Sigmoid colon (tissue), 4 donors: ENCODE measurements at regions not wholly inside any gene's neighbourhood (a gene's known extent, or its start where the extent isn't known, plus 50 kb on each side); places are given as distances from the start of the nearest gene placed in this dataset.

Experiments
- EP300 ChIP-seq, 4 donors: sonication (generic); formaldehyde crosslinking; IDR thresholded peaks; one replicate each; pipeline ENCODE4 v1.6.1; 2017; ENCODE audit warnings: antibody characterized with exemption in 4 of 4
- POLR2A ChIP-seq, 2 donors: fragments of 450-650 bp; IDR thresholded peaks; one replicate each; pipeline ENCODE4 v1.6.1; 2016; ENCODE audit warnings: antibody characterized with exemption in 2 of 2, mild to moderate bottlenecking in 2 of 2, moderate library complexity in 2 of 2
- POLR2AphosphoS5 ChIP-seq, 4 donors: sonication (generic); formaldehyde crosslinking; IDR thresholded peaks; one replicate each; pipeline ENCODE4 v1.6.1; 2017; ENCODE audit warnings: antibody characterized with exemption in 4 of 4
- TF ChIP-seq, protein P1 (sequence below), 4 experiments: fragments of 450-650 bp in 3 of 4; fragments of 200-600 bp in 1 of 4; IDR thresholded peaks; one replicate each; pipeline ENCODE4 v1.5.1; 2016 to 2019; ENCODE audit warnings: antibody characterized with exemption in 4 of 4, mild to moderate bottlenecking in 3 of 4, moderate library complexity in 2 of 4

GRCh38 chr17:70668276-70668937 lies 499.1 kb downstream of the KCNJ2 start:
- TF ChIP-seq, protein P1, sequence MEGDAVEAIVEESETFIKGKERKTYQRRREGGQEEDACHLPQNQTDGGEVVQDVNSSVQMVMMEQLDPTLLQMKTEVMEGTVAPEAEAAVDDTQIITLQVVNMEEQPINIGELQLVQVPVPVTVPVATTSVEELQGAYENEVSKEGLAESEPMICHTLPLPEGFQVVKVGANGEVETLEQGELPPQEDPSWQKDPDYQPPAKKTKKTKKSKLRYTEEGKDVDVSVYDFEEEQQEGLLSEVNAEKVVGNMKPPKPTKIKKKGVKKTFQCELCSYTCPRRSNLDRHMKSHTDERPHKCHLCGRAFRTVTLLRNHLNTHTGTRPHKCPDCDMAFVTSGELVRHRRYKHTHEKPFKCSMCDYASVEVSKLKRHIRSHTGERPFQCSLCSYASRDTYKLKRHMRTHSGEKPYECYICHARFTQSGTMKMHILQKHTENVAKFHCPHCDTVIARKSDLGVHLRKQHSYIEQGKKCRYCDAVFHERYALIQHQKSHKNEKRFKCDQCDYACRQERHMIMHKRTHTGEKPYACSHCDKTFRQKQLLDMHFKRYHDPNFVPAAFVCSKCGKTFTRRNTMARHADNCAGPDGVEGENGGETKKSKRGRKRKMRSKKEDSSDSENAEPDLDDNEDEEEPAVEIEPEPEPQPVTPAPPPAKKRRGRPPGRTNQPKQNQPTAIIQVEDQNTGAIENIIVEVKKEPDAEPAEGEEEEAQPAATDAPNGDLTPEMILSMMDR (IDR thresholded peaks at IDR 0.05), result no peak
- TF ChIP-seq EP300 (IDR thresholded peaks at IDR 0.05), result no peak
- TF ChIP-seq POLR2A (IDR thresholded peaks at IDR 0.05), result no peak
- no peak for TF ChIP-seq POLR2AphosphoS5 (IDR thresholded peaks at IDR 0.05)
